Tibial artery (tissue), 4 donors: ENCODE measurements at regions not wholly inside any gene's neighbourhood (a gene's known extent, or its start where the extent isn't known, plus 50 kb on each side); places are given as distances from the start of the nearest gene placed in this dataset.

Source experiments
- DNase-seq, 2 donors: peaks; one replicate each; pipeline ENCODE4 v3.0.0-alpha.2; 2019
- H3K27ac ChIP-seq, 2 donors: fragments of 200-600 bp; sonication (generic) in 1 of 2; 1 replicate in 1 of 2; 2 replicates in 1 of 2; pipeline ENCODE4 v1.5.1; 2018 to 2019; ENCODE audit warnings: mild to moderate bottlenecking in 1 of 2
- H3K27me3 ChIP-seq, 2 donors: fragments of 200-600 bp; sonication (generic) in 1 of 2; one replicate each; pipeline versions ENCODE4 v1.5.1 to v1.6.0; 2016 to 2019
- H3K36me3 ChIP-seq, 3 donors: fragments of 200-600 bp; sonication (generic) in 2 of 3; one replicate each; pipeline ENCODE4 v1.5.1; 2016 to 2019; ENCODE audit warnings: mild to moderate bottlenecking in 2 of 3
- H3K4me1 ChIP-seq, 4 donors: fragments of 200-600 bp; sonication (generic) in 2 of 4; 1 replicate in 3 of 4; 2 replicates in 1 of 4; pipeline ENCODE4 v1.5.1; 2016 to 2019
- H3K4me3 ChIP-seq, 2 donors: fragments of 200-600 bp; sonication (generic) in 1 of 2; 1 replicate in 1 of 2; 2 replicates in 1 of 2; pipeline ENCODE4 v1.5.1; 2018 to 2019; ENCODE audit warnings: mild to moderate bottlenecking in 2 of 2
- H3K9me3 ChIP-seq, 3 donors: fragments of 200-600 bp; sonication (generic) in 1 of 3; one replicate each; pipeline ENCODE4 v1.5.1; 2016 to 2019
- CTCF ChIP-seq, 2 experiments: fragments of 200-600 bp in 1 of 2; fragments of 450-650 bp in 1 of 2; IDR thresholded peaks; one replicate each; pipeline ENCODE4 v1.5.1; 2017 to 2019; ENCODE audit warnings: antibody characterized with exemption in 2 of 2, mild to moderate bottlenecking in 1 of 2, moderate library complexity in 1 of 2
- intact Hi-C: fragments of 100-400 bp; cut with DNase I; formaldehyde crosslinking; loops from one replicate; pipeline ENCODE4 v1.15.0; 2023; ENCODE audit warnings: low total_unique reads

GRCh38 chr3:168997488-168997887 lies 666.0 kb downstream of the MECOM start:
- TF ChIP-seq CTCF (IDR thresholded peaks at IDR 0.05) = no peak
- intact Hi-C loops = no loop called here
- Histone ChIP-seq H3K4me3 (no peak overlapping the region), H3K36me3 (no peaks in the 10 kb centered on the region), H3K9me3 (no peaks in the 10 kb centered on the region), H3K4me1 (no peaks in the 10 kb centered on the region), H3K27me3 (no peaks in the 10 kb centered on the region), H3K27ac (no peak overlapping the region)
- DNase-seq = no peak

- TF ChIP-seq CTCF (IDR thresholded peaks at IDR 0.05) = no peak
- no peak for DNase-seq
- Histone ChIP-seq H3K9me3 (no peaks in the 10 kb centered on the region), H3K27ac (no peak overlapping the region), H3K4me1 (no peaks in the 10 kb centered on the region), H3K4me3 (no peak overlapping the region), H3K36me3 (no peaks in the 10 kb centered on the region), H3K27me3 (no peaks in the 10 kb centered on the region)
- intact Hi-C loops = no loop called here
These were observed 666.9 kb downstream of the MECOM start for GRCh38 chr3:168996622-168997021.

- no peak for DNase-seq
- H3K9me3 ChIP-seq = no peaks in the 10 kb centered on the region
- no peaks in the 10 kb centered on the region for H3K4me1 ChIP-seq
- H3K36me3 ChIP-seq = no peaks in the 10 kb centered on the region
- intact Hi-C loops = no loop called here
- no peak for TF ChIP-seq CTCF (IDR thresholded peaks at IDR 0.05)
- H3K4me3 ChIP-seq = no peak overlapping the region
- no peaks in the 10 kb centered on the region for H3K27me3 ChIP-seq
- no peak overlapping the region for H3K27ac ChIP-seq
These were observed 668.4 kb downstream of the MECOM start for GRCh38 chr3:168995129-168995528.

- Histone ChIP-seq H3K4me1 (no peaks in the 10 kb centered on the region), H3K4me3 (no peak overlapping the region), H3K36me3 (no peaks in the 10 kb centered on the region), H3K27me3 (no peaks in the 10 kb centered on the region), H3K27ac (no peak overlapping the region), H3K9me3 (no peaks in the 10 kb centered on the region)
- TF ChIP-seq CTCF (IDR thresholded peaks at IDR 0.05) = no peak
- intact Hi-C loops = no loop called here
- no peak for DNase-seq
These were observed 671.7 kb downstream of the MECOM start for GRCh38 chr3:168991803-168992202.

- intact Hi-C loops = no loop called here
- no peaks in the 10 kb centered on the region for H3K9me3 ChIP-seq
- no peak overlapping the region for H3K4me3 ChIP-seq
- H3K36me3 ChIP-seq = no peaks in the 10 kb centered on the region
- DNase-seq = no peak
- no peaks in the 10 kb centered on the region for H3K4me1 ChIP-seq
- H3K27me3 ChIP-seq = no peaks in the 10 kb centered on the region
- TF ChIP-seq CTCF (IDR thresholded peaks at IDR 0.05) = no peak
- no peak overlapping the region for H3K27ac ChIP-seq
These were observed 672.9 kb downstream of the MECOM start for GRCh38 chr3:168990621-168991020.

- no peaks in the 10 kb centered on the region for H3K9me3 ChIP-seq
- DNase-seq = no peak
- H3K27me3 ChIP-seq = no peaks in the 10 kb centered on the region
- H3K4me3 ChIP-seq = no peak overlapping the region
- TF ChIP-seq CTCF (IDR thresholded peaks at IDR 0.05) = no peak
- intact Hi-C loops = no loop called here
- no peak overlapping the region for H3K27ac ChIP-seq
- no peaks in the 10 kb centered on the region for H3K4me1 ChIP-seq
- no peaks in the 10 kb centered on the region for H3K36me3 ChIP-seq
These were observed 673.4 kb downstream of the MECOM start for GRCh38 chr3:168990134-168990533.
